Pancreas (tissue), 10 donors: ENCODE measurements at regions not wholly inside any gene's neighbourhood (a gene's known extent, or its start where the extent isn't known, plus 50 kb on each side); places are given as distances from the start of the nearest gene placed in this dataset.

ENCODE experiments used
- ATAC-seq, 4 donors: fragments of 200-7000 bp; cut with Tn5 transposase; one replicate each; pipeline versions ENCODE4 v1.8.0 to v1.9.1; 2020; ENCODE audit warnings: mild to moderate bottlenecking in 4 of 4, moderate library complexity in 4 of 4
- DNase-seq, 6 donors: peaks; one replicate each; pipeline ENCODE4 v3.0.0-alpha.2; 2020
- FAIRE-seq: peaks from 2 replicates; lab custom pipeline; 2012; peaks lifted over from hg19 to GRCh38; lab: Jason Lieb, UNC
- H3K27ac ChIP-seq, 4 donors: fragments of 200-600 bp; sonication (generic); 1 replicate in 3 of 4; 2 replicates in 1 of 4; pipeline versions ENCODE4 v1.5.0 to v1.8.0; 2020
- H3K27me3 ChIP-seq, 4 donors: fragments of 200-600 bp; one replicate each; pipeline ENCODE4 v1.8.0; 2021
- H3K36me3 ChIP-seq, 3 donors: fragments of 200-600 bp; sonication (generic) in 1 of 3; one replicate each; pipeline versions ENCODE4 v1.5.0 to v1.8.0; 2020 to 2021
- H3K4me1 ChIP-seq, 3 donors: fragments of 200-600 bp; one replicate each; pipeline ENCODE4 v1.8.0; 2021
- H3K4me3 ChIP-seq, 4 donors: fragments of 200-600 bp; sonication (generic) in 2 of 4; one replicate each; pipeline versions ENCODE4 v1.5.0 to v1.8.0; 2020 to 2021
- H3K9me3 ChIP-seq, 4 donors: fragments of 200-600 bp; one replicate each; pipeline ENCODE4 v1.8.0; 2021
- CTCF ChIP-seq, 4 donors: fragments of 200-600 bp; sonication (generic) in 3 of 4; IDR thresholded peaks; one replicate each; pipeline versions ENCODE4 v1.5.0 to v1.8.0; 2021; ENCODE audit warnings: antibody characterized with exemption in 4 of 4
- WGBS, 2 donors: extraction: QIAGEN DNeasy Blood & Tissue Kit; methylation state at CpG; one replicate each; pipeline ENCODE4 v1.1.7; 2013; 5-methylcytosine and 5-hydroxymethylcytosine counted together
- intact Hi-C, 3 donors: fragments of 100-400 bp; cut with DNase I; formaldehyde crosslinking; loops; one replicate each; pipeline versions ENCODE4 v1.11.1 to v1.14.2; 2022
- donor health status: healthy with polysubstance abuse.
- donor health status: DM: no; HTN: no; CAD: no; lungs with moderate emphysema.
- donor health status: DM: no; HTN: no; CAD: no.
- donor health status: control.
- donor health status: control.
- donor health status: Bipolar disorder and iron deficiency.
- donor health status: DM: yes; HTN: yes; CAD: no.
- donor health status: DM: no; HTN: no; CAD: no.
- donor health status: DM: no; HTN: no; CAD: no.
- donor health status: DM: yes; HTN: yes; CAD: no.

GRCh38 chr2:187985195-187985594 lies 306.5 kb upstream of the GULP1 start:
- ATAC-seq, result no peak
- intact Hi-C loops, result no loop called here

GRCh38 chr2:187985923-187986322 lies 305.8 kb upstream of the GULP1 start:
- WGBS, 2 donors, result 45 to 49% methylated on average over 4 of the region's 4 CpGs
- no peaks in the 10 kb centered on the region for H3K9me3 ChIP-seq
- H3K36me3 ChIP-seq, result no peaks in the 10 kb centered on the region
- no peaks in the 10 kb centered on the region for H3K27me3 ChIP-seq
- ATAC-seq (no peak), DNase-seq (no peak), FAIRE-seq (no peak)
- intact Hi-C loops, result no loop called here
- H3K27ac ChIP-seq, result no peak overlapping the region
- no peak overlapping the region for H3K4me3 ChIP-seq
- peaks cover 0 to 9% (median 7%) of the 10 kb centered on the region in 3 donors for H3K4me1 ChIP-seq
- TF ChIP-seq CTCF (IDR thresholded peaks at IDR 0.05), result no peak

More at GRCh38 chr2:187985195-187985594, 306.5 kb upstream of the GULP1 start:
- Histone ChIP-seq H3K27ac (no peak overlapping the region), H3K4me3 (no peak overlapping the region), H3K4me1 (peaks cover 0 to 9% (median 7%) of the 10 kb centered on the region in 3 donors), H3K9me3 (no peaks in the 10 kb centered on the region), H3K27me3 (no peaks in the 10 kb centered on the region), H3K36me3 (no peaks in the 10 kb centered on the region)
- WGBS, 2 donors, result 83 to 84% methylated on average over 2 of the region's 2 CpGs
- FAIRE-seq, result no peak
- no peak for TF ChIP-seq CTCF (IDR thresholded peaks at IDR 0.05)
- no peak for DNase-seq

- no peak overlapping the region for H3K4me3 ChIP-seq
- ATAC-seq (no peak), FAIRE-seq (no peak), DNase-seq (no peak)
- no peaks in the 10 kb centered on the region for H3K9me3 ChIP-seq
- H3K4me1 ChIP-seq, result peaks cover 0 to 9% (median 7%) of the 10 kb centered on the region in 3 donors
- no peaks in the 10 kb centered on the region for H3K27me3 ChIP-seq
- WGBS, 2 donors, result 67 to 70% methylated on average over 7 of the region's 7 CpGs
- TF ChIP-seq CTCF (IDR thresholded peaks at IDR 0.05), result no peak
- H3K36me3 ChIP-seq, result no peaks in the 10 kb centered on the region
- H3K27ac ChIP-seq, result no peak overlapping the region
- intact Hi-C loops, result no loop called here
Observed at GRCh38 chr2:187986390-187987105, 305.1 kb upstream of the GULP1 start.

GRCh38 chr2:187988348-187988747 lies 303.3 kb upstream of the GULP1 start:
- H3K36me3 ChIP-seq, result no peaks in the 10 kb centered on the region
- no peak for TF ChIP-seq CTCF (IDR thresholded peaks at IDR 0.05)
- no peak overlapping the region for H3K4me3 ChIP-seq
- no peak for ATAC-seq
- no peak overlapping the region for H3K27ac ChIP-seq
- intact Hi-C loops, result no loop called here
- no peak for DNase-seq
- WGBS, 2 donors, result 68 to 77% methylated on average over 6 of the region's 6 CpGs
- no peak for FAIRE-seq
- H3K9me3 ChIP-seq, result no peaks in the 10 kb centered on the region
- H3K27me3 ChIP-seq, result no peaks in the 10 kb centered on the region
- peaks cover 0 to 1% (median 0%) of the 10 kb centered on the region in 3 donors for H3K4me1 ChIP-seq

GRCh38 chr2:187989925-187990623 lies 301.6 kb upstream of the GULP1 start:
- Histone ChIP-seq H3K27ac (no peak overlapping the region), H3K36me3 (no peaks in the 10 kb centered on the region), H3K27me3 (no peaks in the 10 kb centered on the region), H3K4me3 (no peak overlapping the region), H3K4me1 (no peaks in the 10 kb centered on the region), H3K9me3 (no peaks in the 10 kb centered on the region)
- ATAC-seq, result no peak
- FAIRE-seq, result no peak
- TF ChIP-seq CTCF (IDR thresholded peaks at IDR 0.05), result no peak
- intact Hi-C loops, result no loop called here
- no peak for DNase-seq
- 90 to 97% methylated on average over 2 of the region's 2 CpGs for WGBS, 2 donors
